Activated CD4-positive, alpha-beta T cell treated with anti-CD3 and anti-CD28 coated beads for 36 hours (primary cell): ENCODE measurements at regions not wholly inside any gene's neighbourhood (a gene's known extent, or its start where the extent isn't known, plus 50 kb on each side); places are given as distances from the start of the nearest gene placed in this dataset.
"Not testable (repeated sequence)": the region's sequence is repeated elsewhere in the genome, so short reads cannot be mapped to it uniquely, and the experiment has no call there.

Experiments
- ATAC-seq: fragments of 200-7000 bp; cut with Tn5 transposase; one replicate; pipeline ENCODE4 v1.10.0; 2021; ENCODE audit warnings: mild to moderate bottlenecking, moderate library complexity
- CTCF ChIA-PET: fragments of 350-600 bp; sonication (Branson Sonifier 250); formaldehyde crosslinking; loops from one replicate; lab custom pipeline; 2021; ENCODE audit warnings: antibody characterized with exemption; lab: Charles Lee
- POLR2A ChIA-PET: fragments of 350-600 bp; sonication (Branson Sonifier 250); formaldehyde crosslinking; loops from one replicate; lab custom pipeline; 2021; ENCODE audit warnings: antibody characterized with exemption, inconsistent platforms; lab: Charles Lee
- DNase-seq: peaks from one replicate; pipeline ENCODE4 v3.0.0-alpha.2; 2020
- H3K27ac Mint-ChIP-seq: one replicate; pipeline ENCODE4 v1.8.0; 2021; ENCODE audit warnings: mixed read lengths
- H3K27me3 Mint-ChIP-seq: one replicate; pipeline ENCODE4 v1.8.0; 2021; ENCODE audit warnings: mixed read lengths
- H3K36me3 Mint-ChIP-seq: one replicate; pipeline ENCODE4 v1.8.0; 2021; ENCODE audit warnings: low read depth, mixed read lengths
- H3K4me1 Mint-ChIP-seq: one replicate; pipeline ENCODE4 v1.8.0; 2021; ENCODE audit warnings: mixed read lengths
- H3K4me3 Mint-ChIP-seq: one replicate; pipeline ENCODE4 v1.8.0; 2021; ENCODE audit warnings: mild to moderate bottlenecking, moderate library complexity, mixed read lengths
- H3K9me3 Mint-ChIP-seq: one replicate; pipeline ENCODE4 v1.8.0; 2021; ENCODE audit warnings: low read depth, mixed read lengths
- intact Hi-C, 2 experiments: fragments of 100-400 bp; cut with DNase I in 1 of 2; cut with micrococcal nuclease in 1 of 2; formaldehyde crosslinking; loops; one replicate each; pipeline versions ENCODE4 v1.14.2 to v1.15.1; 2022 to 2024; cut with DNase I, micrococcal nuclease

- DNase-seq (no peak), ATAC-seq (no peak)
- H3K27ac Mint-ChIP-seq = no peak overlapping the region
- no peaks in the 10 kb centered on the region for H3K27me3 Mint-ChIP-seq
- no peak overlapping the region for H3K4me3 Mint-ChIP-seq
- ChIA-PET POLR2A (no interaction called here), CTCF (no interaction called here)
- intact Hi-C loops = no loop called here
- no peaks in the 10 kb centered on the region for H3K36me3 Mint-ChIP-seq
- H3K4me1 Mint-ChIP-seq = no peaks in the 10 kb centered on the region
- no peaks in the 10 kb centered on the region for H3K9me3 Mint-ChIP-seq
Measured at GRCh38 chrX:66900886-66901285, 262.0 kb upstream of the EDA2R start.

- intact Hi-C loops = no loop called here
- no peak for ATAC-seq
- Mint-ChIP-seq H3K4me3 (no peak overlapping the region), H3K27ac (no peak overlapping the region), H3K4me1 (no peaks in the 10 kb centered on the region), H3K9me3 (no peaks in the 10 kb centered on the region), H3K27me3 (no peaks in the 10 kb centered on the region), H3K36me3 (no peaks in the 10 kb centered on the region)
- ChIA-PET CTCF (no interaction called here), POLR2A (no interaction called here)
- no peak for DNase-seq
Measured at GRCh38 chrX:66892004-66892403, 253.1 kb upstream of the EDA2R start.

GRCh38 chrX:66889418-66889817 is 250.5 kb upstream of the EDA2R start:
- ChIA-PET CTCF (no interaction called here), POLR2A (no interaction called here)
- Mint-ChIP-seq H3K9me3 (no peaks in the 10 kb centered on the region), H3K27me3 (no peaks in the 10 kb centered on the region), H3K27ac (no peak overlapping the region), H3K4me3 (no peak overlapping the region), H3K4me1 (no peaks in the 10 kb centered on the region), H3K36me3 (no peaks in the 10 kb centered on the region)
- intact Hi-C loops = no loop called here
- DNase-seq (no peak), ATAC-seq (no peak)

- no peaks in the 10 kb centered on the region for H3K27me3 Mint-ChIP-seq
- no peaks in the 10 kb centered on the region for H3K36me3 Mint-ChIP-seq
- H3K27ac Mint-ChIP-seq = no peak overlapping the region
- no peaks in the 10 kb centered on the region for H3K4me1 Mint-ChIP-seq
- ChIA-PET CTCF (no interaction called here), POLR2A (no interaction called here)
- intact Hi-C loops = no loop called here
- H3K4me3 Mint-ChIP-seq = no peak overlapping the region
- H3K9me3 Mint-ChIP-seq = no peaks in the 10 kb centered on the region
- DNase-seq = no peak
- no peak for ATAC-seq
Measured at GRCh38 chrX:66882101-66882500, 243.2 kb upstream of the EDA2R start.

- H3K36me3 Mint-ChIP-seq = no peaks in the 10 kb centered on the region
- ChIA-PET CTCF (no interaction called here), POLR2A (no interaction called here)
- no peaks in the 10 kb centered on the region for H3K27me3 Mint-ChIP-seq
- no peak overlapping the region for H3K4me3 Mint-ChIP-seq
- DNase-seq (no peak), ATAC-seq (no peak)
- H3K4me1 Mint-ChIP-seq = no peaks in the 10 kb centered on the region
- H3K27ac Mint-ChIP-seq = no peak overlapping the region
- H3K9me3 Mint-ChIP-seq = no peaks in the 10 kb centered on the region
- intact Hi-C loops = no loop called here
Measured at GRCh38 chrX:66876776-66877175, 237.9 kb upstream of the EDA2R start.

GRCh38 chrX:66872771-66873170 is 233.9 kb upstream of the EDA2R start:
- ATAC-seq (no peak), DNase-seq (no peak)
- H3K9me3 Mint-ChIP-seq = no peaks in the 10 kb centered on the region

GRCh38 chrX:66863721-66864120 is 224.8 kb upstream of the EDA2R start:
- no peak for DNase-seq
- Mint-ChIP-seq H3K27ac (no peak overlapping the region), H3K4me3 (no peak overlapping the region), H3K9me3 (peaks cover 5% of the 10 kb centered on the region), H3K27me3 (no peaks in the 10 kb centered on the region), H3K36me3 (no peaks in the 10 kb centered on the region), H3K4me1 (no peaks in the 10 kb centered on the region)
- POLR2A ChIA-PET = no interaction called here
- intact Hi-C loops = no loop called here
- ATAC-seq = no peak
- CTCF ChIA-PET = no interaction called here

More at GRCh38 chrX:66872771-66873170, 233.9 kb upstream of the EDA2R start:
- H3K27me3 Mint-ChIP-seq = no peaks in the 10 kb centered on the region
- H3K4me1 Mint-ChIP-seq = no peaks in the 10 kb centered on the region
- CTCF ChIA-PET = no interaction called here
- no peaks in the 10 kb centered on the region for H3K36me3 Mint-ChIP-seq
- intact Hi-C loops = no loop called here
- H3K4me3 Mint-ChIP-seq = no peak overlapping the region
- POLR2A ChIA-PET = no interaction called here
- no peak overlapping the region for H3K27ac Mint-ChIP-seq

GRCh38 chrX:66833426-66833825 is 194.5 kb upstream of the EDA2R start:
- H3K36me3 Mint-ChIP-seq = no peaks in the 10 kb centered on the region
- ChIA-PET POLR2A (no interaction called here), CTCF (no interaction called here)
- H3K4me3 Mint-ChIP-seq = no peak overlapping the region
- ATAC-seq (no peak), DNase-seq (peak; percentile 4)
- H3K9me3 Mint-ChIP-seq = peaks cover 3% of the 10 kb centered on the region
- no peaks in the 10 kb centered on the region for H3K4me1 Mint-ChIP-seq
- intact Hi-C loops = no loop called here
- H3K27ac Mint-ChIP-seq = no peak overlapping the region
- H3K27me3 Mint-ChIP-seq = no peaks in the 10 kb centered on the region

- POLR2A ChIA-PET = no interaction called here
- no peak overlapping the region for H3K4me3 Mint-ChIP-seq
- no peaks in the 10 kb centered on the region for H3K4me1 Mint-ChIP-seq
- peaks cover 2% of the 10 kb centered on the region for H3K9me3 Mint-ChIP-seq
- ATAC-seq (no peak), DNase-seq (no peak)
- intact Hi-C loops = no loop called here
- H3K27ac Mint-ChIP-seq = no peak overlapping the region
- H3K36me3 Mint-ChIP-seq = no peaks in the 10 kb centered on the region
- CTCF ChIA-PET = no interaction called here
- H3K27me3 Mint-ChIP-seq = no peaks in the 10 kb centered on the region
Measured at GRCh38 chrX:66815227-66815626, 176.3 kb upstream of the EDA2R start.

GRCh38 chrX:66794514-66794913 is 155.6 kb upstream of the EDA2R start:
- intact Hi-C loops = not testable (repeated sequence)

GRCh38 chrX:66766318-66766717 is 127.4 kb upstream of the EDA2R start:
- Mint-ChIP-seq H3K36me3 (no peaks in the 10 kb centered on the region), H3K4me3 (no peak overlapping the region), H3K27me3 (no peaks in the 10 kb centered on the region), H3K4me1 (no peaks in the 10 kb centered on the region), H3K27ac (no peak overlapping the region), H3K9me3 (no peaks in the 10 kb centered on the region)
- ChIA-PET POLR2A (no interaction called here), CTCF (no interaction called here)
- DNase-seq (no peak), ATAC-seq (no peak)
- intact Hi-C loops = no loop called here

More at GRCh38 chrX:66794514-66794913, 155.6 kb upstream of the EDA2R start:
- H3K36me3 Mint-ChIP-seq, POLR2A ChIA-PET, DNase-seq, H3K9me3 Mint-ChIP-seq, H3K27ac Mint-ChIP-seq, ATAC-seq, H3K4me1 Mint-ChIP-seq, H3K4me3 Mint-ChIP-seq, H3K27me3 Mint-ChIP-seq, CTCF ChIA-PET: not testable (repeated sequence)

- H3K4me3 Mint-ChIP-seq = no peak overlapping the region
- POLR2A ChIA-PET = no interaction called here
- H3K36me3 Mint-ChIP-seq = no peaks in the 10 kb centered on the region
- no peaks in the 10 kb centered on the region for H3K27me3 Mint-ChIP-seq
- no peaks in the 10 kb centered on the region for H3K4me1 Mint-ChIP-seq
- intact Hi-C loops = no loop called here
- ATAC-seq (no peak), DNase-seq (no peak)
- CTCF ChIA-PET = no interaction called here
- H3K27ac Mint-ChIP-seq = no peak overlapping the region
- H3K9me3 Mint-ChIP-seq = no peaks in the 10 kb centered on the region
Measured at GRCh38 chrX:66760651-66761050, 121.8 kb upstream of the EDA2R start.

GRCh38 chrX:66756717-66757116 is 117.8 kb upstream of the EDA2R start:
- CTCF ChIA-PET = no interaction called here
- H3K4me3 Mint-ChIP-seq = no peak overlapping the region
- intact Hi-C loops = no loop called here
- H3K36me3 Mint-ChIP-seq = no peaks in the 10 kb centered on the region
- H3K9me3 Mint-ChIP-seq = no peaks in the 10 kb centered on the region
- ATAC-seq = peak; percentile 64
- no peak for DNase-seq
- POLR2A ChIA-PET = no interaction called here
- H3K4me1 Mint-ChIP-seq = no peaks in the 10 kb centered on the region
- no peak overlapping the region for H3K27ac Mint-ChIP-seq
- no peaks in the 10 kb centered on the region for H3K27me3 Mint-ChIP-seq
